ENCODE measurements at regions not wholly inside any gene's neighbourhood (a gene's known extent, or its start where the extent isn't known, plus 50 kb on each side); places are given as distances from the start of the nearest gene placed in this dataset.
"Not testable (repeated sequence)": the region's sequence is repeated elsewhere in the genome, so short reads cannot be mapped to it uniquely, and the experiment has no call there.

DNA sequence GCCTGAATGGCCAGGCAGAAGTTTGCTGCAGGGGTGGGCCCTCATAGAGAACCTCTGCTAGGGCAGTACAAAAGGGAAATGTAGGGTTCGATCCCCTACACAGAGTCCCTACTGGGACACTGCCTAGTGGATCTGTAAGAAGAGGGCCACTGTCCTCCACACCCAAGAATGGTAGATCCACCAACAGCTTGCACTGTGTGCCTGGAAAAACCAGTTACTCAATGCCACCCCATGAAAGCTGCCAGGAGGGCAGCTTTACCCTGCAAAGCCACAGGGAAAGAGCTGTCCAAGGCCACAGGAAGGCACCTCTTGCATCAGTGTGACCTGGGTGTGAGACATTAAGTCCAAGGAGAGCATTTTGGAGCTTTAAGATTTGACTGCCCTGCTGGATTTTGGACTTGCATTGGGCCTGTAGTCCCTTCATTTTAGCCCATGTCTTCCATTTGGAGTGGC lies 781.6 kb downstream of the TRAM1L1 start:
- DNase-seq (ENCODE audit: low spot score), result no peak

DNA sequence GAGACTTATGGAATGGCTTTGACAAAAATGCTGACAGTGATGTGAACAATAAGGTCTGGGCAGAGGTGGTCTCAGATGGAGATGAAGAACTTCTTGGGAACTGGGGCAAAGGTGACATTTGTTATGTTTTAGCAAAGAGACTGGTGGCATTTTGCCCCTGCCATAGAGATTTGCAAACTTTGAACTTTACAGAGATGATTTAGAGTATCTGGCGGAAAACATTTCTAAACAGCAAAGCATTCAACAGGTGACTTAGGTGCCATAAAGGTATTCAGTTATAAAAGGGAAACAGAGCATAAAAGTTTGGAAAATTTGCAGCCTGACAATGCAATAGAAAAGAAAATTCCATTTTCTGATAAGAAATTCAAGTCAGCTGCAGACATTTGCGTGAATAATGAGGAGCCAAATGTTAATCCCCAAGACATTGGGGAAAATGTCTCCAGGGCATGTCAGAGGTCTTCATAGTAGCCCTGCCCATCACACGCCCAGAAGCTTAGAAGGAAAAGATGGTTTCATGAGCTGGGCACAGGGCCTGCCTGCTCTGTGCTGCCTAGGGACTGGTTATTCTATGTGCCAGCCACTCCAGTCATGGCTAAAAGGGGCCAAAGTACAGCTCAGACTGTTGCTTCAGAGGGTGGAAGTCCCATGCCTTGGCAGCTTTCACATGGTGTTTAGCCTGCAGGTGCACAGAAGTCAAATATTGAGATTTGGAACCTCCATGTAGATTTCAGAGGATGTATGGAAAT lies 782.2 kb downstream of the TRAM1L1 start:
- DNase-seq (ENCODE audit: low spot score), result no peak

DNA sequence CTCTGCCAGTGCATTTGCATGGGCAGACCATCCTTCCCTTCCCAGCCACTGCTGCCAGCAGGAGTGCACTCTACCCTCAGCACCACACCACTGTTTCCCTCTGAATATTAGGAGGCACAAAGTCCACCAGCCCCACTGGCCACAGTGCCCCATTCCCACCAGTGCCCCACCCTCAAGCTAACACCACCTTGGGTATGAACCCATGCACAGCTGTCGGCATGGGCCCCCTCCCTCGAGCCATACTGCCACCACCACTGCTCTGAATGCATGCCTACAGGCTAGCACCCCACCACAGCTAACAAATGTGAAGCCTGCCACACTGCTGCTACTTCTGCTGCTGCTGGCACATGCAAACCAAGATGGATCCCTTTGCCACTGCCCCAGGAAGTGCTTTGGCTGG lies 810.4 kb downstream of the TRAM1L1 start:
- no peak for DNase-seq (ENCODE audit: low spot score)

DNA sequence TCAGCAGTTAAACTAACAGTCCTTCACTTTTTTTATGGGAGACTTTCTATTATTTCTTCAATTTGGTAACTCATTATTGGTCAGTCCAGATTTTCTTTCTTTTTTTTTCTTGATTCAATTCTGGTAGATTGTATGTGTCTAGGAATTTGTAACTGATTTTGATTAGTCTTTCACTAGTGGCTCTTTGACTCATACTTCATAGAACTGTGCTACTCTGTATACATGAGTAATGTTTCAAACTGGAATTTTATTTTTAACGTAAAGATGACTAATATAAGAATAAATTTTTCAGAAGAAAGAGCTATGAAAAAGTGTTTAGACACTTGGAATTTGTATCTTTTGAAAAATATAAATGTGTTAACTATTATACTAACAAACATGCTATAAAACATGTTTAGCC lies 813.0 kb downstream of the TRAM1L1 start:
- DNase-seq (ENCODE audit: low spot score), result no peak

DNA sequence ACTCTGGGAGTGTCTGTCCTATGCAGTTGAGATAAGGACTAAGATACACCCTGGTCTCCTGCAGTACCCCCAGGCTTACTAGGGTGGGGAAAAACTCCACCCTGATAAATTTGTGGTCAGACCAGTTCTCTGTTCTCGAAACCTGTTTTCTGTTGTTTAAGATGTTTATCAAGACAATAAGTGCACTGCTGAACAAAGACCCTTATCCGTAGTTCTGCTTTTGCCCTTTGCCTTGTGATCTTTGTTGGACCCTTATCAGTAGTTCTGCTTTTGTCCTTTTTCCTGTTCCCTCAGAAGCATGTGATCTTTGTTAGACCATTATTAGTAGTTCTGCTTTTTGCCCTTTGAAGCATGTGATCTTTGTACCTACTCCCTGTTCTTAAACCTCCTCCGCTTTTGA lies 824.4 kb downstream of the TRAM1L1 start:
- not testable (repeated sequence) for DNase-seq (ENCODE audit: low spot score)

DNA sequence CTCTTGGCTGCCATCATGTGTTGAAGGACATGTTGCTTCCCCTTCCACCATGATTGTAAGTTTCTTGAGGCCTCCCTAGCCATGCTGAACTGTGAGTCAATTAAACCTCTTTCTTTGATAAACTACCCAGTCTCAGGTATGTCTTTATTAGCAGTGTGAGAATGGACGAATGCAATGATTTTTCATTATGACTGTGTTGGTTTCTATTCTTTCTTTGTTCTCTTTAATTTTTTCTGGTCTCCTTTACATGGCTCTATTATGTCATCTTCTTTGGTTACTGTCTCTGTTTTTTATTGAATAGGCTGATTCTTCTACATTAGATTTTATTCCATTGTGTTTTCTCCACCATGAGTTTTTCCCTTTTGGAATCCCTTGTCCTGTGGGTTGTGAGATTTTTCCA lies 840.6 kb downstream of the TRAM1L1 start:
- DNase-seq (ENCODE audit: low spot score), result no peak

DNA sequence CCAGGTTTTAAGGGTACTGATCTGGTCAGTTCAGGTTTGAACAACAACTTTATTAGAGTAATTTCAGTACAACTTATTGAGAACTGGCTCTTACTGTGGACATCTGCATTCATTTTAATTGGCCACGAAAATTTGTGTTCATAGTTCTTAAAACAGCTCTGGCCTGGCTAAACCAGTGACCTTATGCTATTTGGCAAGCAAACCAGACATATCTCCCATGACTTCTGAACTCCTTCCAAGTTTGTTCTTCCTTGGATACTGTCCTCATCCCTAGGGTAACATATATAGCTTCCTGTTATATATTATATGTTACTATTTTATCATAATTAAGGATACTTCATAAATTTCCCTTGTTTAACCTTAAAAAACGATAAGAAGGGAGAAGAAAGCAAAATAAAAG lies 841.9 kb downstream of the TRAM1L1 start:
- no peak for DNase-seq (ENCODE audit: low spot score)

DNA sequence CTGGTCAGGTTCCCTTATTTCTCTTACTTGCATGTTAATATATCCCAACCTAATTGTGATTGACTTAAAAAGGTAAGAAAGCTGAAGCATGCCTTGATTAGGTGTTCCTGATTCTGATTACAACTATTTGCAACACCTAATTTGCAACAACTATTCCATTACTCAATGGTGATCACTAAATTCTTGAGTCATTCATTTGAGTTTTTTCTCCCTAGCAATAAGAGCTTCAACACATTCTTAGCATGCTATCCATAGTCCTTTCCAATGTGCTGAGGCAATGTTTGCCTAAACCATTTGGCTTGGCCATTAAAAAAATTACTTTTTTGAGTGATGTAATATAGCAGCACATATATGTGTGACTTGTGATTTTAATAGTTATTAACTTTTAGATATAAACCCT lies 851.4 kb downstream of the TRAM1L1 start:
- DNase-seq (ENCODE audit: low spot score), result no peak

DNA sequence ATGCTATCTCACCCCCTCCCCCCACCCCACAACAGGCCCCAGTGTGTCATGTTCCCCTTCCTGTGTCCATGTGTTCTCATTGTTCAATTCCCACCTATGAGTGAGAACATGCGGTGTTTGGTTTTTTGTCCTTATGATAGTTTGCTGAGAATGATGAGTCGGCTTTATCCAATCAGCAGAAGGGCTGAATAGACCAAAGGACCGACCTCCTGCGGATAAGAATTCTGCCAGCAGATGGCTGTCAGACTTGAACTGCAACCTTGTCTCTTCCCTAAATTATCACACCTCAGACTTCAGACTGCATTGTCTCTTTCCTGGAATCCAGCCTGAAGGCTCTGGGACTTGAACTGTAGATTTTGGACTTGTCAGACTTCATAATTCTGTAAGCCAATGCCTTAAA lies 853.4 kb downstream of the TRAM1L1 start:
- DNase-seq (ENCODE audit: low spot score), result not testable (repeated sequence)

DNA sequence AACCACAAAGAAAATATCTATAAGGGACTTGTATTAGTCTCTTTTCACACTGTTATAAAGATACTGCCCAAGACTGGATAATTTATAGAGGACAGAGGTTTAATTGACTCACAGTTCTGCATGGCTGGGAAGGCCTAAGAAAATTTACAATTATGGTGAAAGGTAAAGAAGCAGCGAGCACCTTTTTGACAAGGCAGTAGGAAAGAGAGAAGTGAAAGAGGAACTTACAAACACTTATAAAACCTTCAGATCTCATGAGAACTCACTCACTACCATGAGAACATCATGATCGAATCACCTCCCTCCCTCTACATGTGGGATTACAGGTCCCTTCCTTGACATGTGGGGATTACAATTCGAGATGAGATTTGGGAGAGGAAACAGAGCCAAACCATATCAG lies 856.0 kb downstream of the TRAM1L1 start:
- DNase-seq (ENCODE audit: low spot score), result no peak

DNA sequence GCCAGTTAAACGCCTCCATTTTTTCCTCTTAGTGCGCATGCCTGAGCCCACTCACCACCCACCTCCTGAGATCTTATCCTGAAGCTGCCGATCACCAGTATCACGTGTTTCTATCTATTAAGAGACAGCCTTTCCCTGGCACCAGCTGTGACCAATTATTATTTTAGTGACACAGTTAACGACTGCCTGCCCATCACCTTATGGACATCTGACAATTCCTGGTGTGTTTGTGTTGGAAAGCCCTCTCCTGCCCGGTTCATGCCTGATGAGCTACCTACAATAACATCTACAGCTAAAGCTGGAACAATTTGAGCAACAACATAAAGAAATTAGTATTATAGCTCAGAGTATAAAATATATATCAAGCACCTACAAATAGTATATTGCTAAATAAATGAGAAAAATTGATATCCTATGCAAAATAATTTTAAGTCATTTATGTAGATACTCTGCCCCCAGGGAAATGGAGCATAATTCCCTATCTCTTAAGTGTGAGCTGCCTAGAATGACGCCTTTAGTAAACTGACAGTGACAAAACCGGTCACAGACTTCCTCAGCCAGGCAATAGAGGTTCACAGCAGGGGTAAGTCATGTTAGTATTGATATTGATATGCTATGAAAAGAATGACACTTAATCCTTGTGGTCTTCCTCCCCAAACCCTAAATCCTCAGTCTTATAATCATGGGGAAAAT lies 862.2 kb downstream of the TRAM1L1 start:
- no peak for DNase-seq (ENCODE audit: low spot score)

DNA sequence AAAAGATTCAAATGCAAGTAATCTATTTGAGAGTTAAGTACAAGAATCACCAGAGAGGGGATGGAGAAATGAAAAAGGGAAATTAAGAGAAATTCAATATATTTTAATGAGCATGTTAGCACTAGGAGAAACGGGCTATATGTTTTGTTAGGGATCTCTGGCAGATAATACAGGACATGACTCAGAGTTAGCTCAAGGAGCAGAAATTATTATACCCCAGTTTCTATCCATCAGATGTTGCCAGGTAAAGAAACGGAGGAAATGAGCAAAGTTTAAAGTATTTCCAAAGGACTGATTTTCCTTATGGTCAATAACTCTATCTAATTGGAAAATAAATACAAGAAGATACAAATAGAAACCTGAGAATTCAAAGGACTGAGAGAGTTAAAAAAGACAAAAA lies 867.6 kb downstream of the TRAM1L1 start:
- DNase-seq (ENCODE audit: low spot score), result no peak

DNA sequence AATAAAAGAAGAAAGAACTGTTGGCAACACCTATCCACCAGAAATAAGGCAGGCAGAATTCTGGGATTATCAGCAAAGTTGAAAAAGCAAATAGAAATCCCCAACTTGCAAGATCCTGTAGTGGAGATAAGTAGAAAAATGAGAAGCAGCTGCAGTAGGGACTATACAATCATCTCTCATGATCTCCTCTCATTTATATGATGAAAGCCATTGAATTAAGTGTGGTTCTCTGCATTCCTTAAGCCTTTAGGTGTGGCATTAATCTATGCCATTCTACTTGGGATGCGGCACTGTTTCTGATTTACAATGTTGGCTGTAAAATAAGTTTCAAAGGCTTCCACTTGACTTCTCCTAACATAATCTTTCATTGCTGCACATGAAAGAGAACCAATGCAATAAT lies 869.8 kb downstream of the TRAM1L1 start:
- DNase-seq (ENCODE audit: low spot score), result no peak

DNA sequence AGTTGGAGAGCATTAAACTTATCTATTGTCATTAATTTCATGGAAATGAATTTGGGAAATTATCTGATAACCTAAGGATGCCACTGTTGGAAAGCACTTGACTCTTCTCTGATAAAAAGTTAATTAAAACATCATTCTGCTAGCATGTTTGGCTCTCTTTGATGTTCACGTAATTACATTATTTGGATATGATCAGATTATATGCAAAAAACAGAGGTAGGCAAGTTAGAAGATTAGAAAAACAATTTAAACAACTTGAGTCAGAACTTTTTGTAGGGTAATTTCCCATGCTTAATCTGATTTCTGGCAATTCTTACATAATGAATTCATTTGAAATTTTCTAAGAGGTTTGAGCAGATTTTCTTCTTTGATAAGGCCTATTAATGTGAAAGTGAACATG lies 882.9 kb downstream of the TRAM1L1 start:
- DNase-seq (ENCODE audit: low spot score), result no peak

DNA sequence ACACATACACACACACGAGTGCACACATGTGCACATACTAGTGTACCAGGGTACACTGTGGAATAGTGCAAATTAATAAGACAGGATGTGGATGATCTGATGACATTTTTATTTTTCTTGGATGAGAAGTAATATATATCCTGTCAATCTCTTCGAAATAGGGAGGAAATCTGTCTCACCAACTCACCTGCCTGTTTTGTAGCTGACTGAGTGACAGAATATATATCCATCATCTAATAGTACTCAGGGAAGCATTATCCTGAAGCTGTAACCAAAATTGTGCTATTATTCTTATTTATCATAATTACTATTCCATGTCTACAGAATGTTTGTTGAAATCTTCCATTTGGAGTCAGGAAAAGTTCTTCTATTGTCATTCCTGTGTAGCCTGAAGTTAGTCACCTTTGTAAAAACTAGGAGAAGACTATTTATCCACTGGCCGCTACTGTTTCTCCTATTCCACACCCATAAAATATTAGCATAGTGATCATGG lies 888.0 kb downstream of the TRAM1L1 start:
- no peak for DNase-seq (ENCODE audit: low spot score)

DNA sequence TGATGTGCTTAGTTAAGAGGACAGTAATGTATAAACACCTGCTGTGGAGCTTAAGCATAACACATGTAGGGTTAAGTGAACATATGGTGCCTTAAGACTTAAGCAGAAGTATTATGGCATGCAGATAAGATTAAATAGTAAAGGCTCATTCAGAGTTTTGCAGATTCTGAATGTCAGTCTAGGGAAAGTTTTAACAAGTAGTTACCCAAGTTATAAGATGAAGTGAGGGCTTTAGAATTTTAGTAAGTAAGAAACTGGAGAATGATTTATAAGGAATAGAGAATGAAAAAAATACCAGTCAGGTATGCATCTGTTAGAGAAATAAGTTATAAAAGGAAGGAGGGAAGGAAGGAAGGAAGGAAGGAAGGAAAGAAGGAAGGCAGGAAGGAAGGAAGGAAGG lies 902.1 kb downstream of the TRAM1L1 start:
- no peak for DNase-seq (ENCODE audit: low spot score)

DNA sequence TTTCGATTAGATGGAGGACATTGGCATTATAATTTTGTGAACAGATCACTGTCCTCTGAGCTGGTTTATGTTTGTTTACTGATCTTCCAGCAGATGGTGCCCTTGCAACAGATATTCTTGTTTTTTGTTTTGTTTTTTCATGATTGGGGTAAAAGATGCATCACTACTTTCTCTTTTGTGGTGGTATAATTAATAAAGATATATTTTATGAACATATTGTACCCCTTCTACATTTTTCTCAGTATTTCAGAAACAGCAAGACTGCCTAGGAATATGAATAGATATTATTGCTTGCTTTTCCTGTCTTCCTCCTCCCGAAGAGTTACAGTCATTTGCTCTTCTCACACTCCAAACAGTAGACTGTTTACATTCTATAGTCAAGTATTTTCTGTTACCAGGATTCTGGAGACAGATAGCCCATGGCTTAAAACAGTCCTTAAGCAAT lies 905.2 kb downstream of the TRAM1L1 start:
- no peak for DNase-seq (ENCODE audit: low spot score)

DNA sequence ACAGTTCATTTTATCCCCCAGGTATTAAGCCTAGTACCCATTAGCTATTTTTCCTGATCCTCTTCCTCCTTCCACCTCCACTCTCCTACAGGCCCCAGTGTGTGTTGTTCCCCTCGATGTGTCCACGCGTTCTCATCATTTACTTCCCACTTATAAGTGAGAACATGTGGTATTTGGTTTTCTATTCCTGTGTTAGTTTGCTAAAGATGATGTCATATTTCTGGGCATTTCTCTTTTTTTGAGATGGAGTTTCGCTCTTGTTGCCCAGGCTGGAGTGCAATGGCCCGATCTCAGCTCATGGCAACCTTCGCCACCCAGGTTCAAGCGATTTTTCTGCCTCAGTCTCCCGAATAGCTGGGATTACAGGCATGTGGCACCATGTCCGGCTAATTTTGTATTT lies 934.0 kb downstream of the TRAM1L1 start:
- DNase-seq (ENCODE audit: low spot score), result not testable (repeated sequence)

DNA sequence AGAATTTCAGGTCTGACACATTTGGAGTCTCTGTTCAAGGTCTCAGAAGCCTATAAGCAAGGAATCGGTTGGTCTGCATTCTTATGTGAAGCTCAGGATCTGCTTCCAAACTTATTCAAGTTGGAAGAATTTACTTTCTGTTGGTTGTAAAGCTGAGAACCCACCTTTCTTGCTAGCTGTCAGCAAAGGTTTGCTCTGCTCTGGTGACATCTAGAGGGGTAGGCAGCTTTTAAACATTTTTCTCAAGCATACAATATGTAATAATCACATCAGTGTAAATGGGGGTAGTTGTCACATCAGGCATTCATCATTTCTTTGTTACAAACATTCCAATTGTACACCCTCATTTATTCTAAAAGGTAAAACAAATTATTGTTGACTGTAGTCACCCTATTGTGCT lies 935.2 kb downstream of the TRAM1L1 start:
- DNase-seq (ENCODE audit: low spot score), result no peak

DNA sequence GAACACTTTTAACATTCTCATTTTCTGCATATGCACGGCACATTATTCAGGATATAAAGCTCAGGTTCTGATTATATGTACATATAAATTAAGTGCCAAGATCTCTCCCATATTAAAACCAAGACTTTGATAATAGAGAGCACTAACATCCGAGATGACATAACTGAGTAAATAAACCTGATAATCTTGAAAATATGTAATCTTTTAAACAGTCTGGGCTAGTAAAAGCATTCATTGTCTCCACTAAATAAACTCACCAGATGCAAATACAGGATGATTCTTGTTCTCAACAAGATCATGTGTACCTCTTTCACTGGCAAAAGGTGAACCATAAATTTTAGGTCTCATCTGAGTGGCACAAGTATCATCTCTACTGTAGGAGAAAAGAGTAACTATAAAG lies 942.2 kb downstream of the TRAM1L1 start:
- no peak for DNase-seq (ENCODE audit: low spot score)

DNA sequence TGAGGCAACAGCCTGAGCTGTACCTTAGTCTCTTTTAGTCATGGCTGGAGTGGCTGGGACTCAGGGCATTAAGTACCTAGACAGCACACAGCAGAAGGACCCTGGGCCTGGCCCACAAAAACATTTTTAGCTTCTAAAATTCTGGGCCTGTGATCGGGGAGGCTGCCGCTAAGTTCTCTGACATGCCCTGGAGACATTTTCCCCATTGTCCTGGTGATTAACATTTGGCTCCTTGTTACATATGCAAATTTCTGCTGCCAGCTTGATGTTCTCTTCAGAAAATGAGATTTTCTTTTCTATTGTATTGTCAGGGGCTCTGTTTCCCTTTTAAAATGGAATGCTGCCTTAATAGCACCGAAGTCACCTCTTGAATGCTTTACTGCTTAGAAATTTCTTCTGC lies 952.4 kb downstream of the TRAM1L1 start:
- no peak for DNase-seq (ENCODE audit: low spot score)

DNA sequence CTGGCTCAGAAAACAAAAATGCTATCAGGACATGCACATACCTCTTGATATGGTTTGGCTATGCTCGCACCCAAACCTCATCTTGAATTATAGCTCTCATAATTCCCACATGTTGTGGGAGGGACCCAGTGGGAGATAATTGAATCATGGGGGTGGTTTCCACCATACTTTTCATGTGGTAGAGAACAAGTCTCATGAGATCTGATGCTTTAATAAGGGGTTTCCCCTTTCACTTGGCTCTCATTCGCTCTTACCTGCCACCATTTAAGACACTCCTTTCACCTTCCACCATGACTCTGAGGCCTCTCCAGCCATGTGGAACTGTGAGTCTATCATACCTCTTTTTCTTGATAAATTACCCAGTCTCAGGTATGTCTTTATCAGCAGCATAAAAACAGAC lies 958.6 kb downstream of the TRAM1L1 start:
- no peak for DNase-seq (ENCODE audit: low spot score)

DNA sequence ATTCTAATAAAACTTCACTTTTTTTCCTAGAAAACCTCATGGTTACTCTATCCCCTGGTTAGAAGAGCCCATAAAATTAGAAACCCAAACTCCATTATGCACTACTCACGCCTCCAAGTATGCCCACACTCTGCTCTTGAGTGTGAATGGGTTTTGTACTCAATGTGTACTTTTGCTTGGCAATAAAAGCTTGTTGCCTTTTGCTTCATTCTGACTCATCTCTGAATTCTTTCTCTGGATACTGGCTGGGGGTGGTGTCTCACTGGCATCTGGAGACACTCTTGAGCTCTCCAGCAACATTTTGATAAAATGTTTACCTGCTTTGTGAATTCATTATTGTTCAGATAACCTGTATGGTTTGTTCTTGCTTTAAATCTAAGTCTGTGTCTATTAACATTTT lies 963.3 kb downstream of the TRAM1L1 start:
- no peak for DNase-seq (ENCODE audit: low spot score)

DNA sequence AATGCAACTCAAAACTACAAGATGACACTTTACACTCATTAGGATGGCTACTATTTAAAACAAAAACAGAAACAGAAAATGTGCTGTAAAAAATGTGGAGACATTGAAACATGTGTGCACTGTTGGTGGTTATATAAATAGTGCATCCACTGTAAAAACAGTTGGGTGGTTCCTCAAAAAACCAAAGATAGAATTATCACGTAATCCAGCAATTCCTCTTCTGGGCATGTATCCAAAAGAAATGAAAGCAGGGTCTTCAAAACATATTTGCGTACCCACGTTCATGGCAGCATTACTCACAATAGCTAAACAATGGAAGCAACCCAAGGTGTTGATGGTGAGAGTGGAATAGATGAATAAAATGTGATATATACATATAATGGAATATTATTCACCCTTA lies 967.2 kb downstream of the TRAM1L1 start:
- DNase-seq (ENCODE audit: low spot score), result no peak

Data from CD4-positive, alpha-beta T cell treated with Interleukin-6 at 100 ng/mL for 8 hours (primary cell).